HL-60 (cell line): ENCODE measurements at regions not wholly inside any gene's neighbourhood (a gene's known extent, or its start where the extent isn't known, plus 50 kb on each side); places are given as distances from the start of the nearest gene placed in this dataset.

Experiments used
- DNase-seq, 2 experiments: peaks; one replicate each; pipeline ENCODE4 v3.0.0-alpha.2; 2010 to 2020; ENCODE audit warnings: low read depth in 1 of 2, low spot score in 1 of 2
- H3K27ac ChIP-seq: fragments of 250-450 bp; sonication (Bioruptor Pico); replicated peaks from 2 replicates; pipeline ENCODE4 v1.5.1; 2020; ENCODE audit warnings: mild to moderate bottlenecking, moderate library complexity
- H3K27me3 ChIP-seq: fragments of 250-450 bp; sonication (Bioruptor Pico); 2 replicates; pipeline ENCODE4 v1.5.1; 2021; ENCODE audit warnings: mild to moderate bottlenecking, moderate library complexity; ENCODE audit not compliant: insufficient read depth, poor library complexity, severe bottlenecking
- H3K4me3 ChIP-seq: replicated peaks from 2 replicates; pipeline ENCODE4 v1.5.1; 2011; ENCODE audit warnings: mild to moderate bottlenecking, control low read depth, low read length; ENCODE audit not compliant: insufficient read depth
- GABPA ChIP-seq: IDR thresholded peaks from 2 replicates; pipeline ENCODE4 v1.6.1; 2012; ENCODE audit warnings: low read depth
- POLR2AphosphoS5 ChIP-seq: IDR thresholded peaks from 2 replicates; pipeline ENCODE4 v1.6.1; 2012; ENCODE audit warnings: low read depth
- SPI1 ChIP-seq: IDR thresholded peaks from 2 replicates; pipeline ENCODE4 v1.6.1; 2012; ENCODE audit warnings: low read depth, mild to moderate bottlenecking, borderline replicate concordance
- TF ChIP-seq, protein P1 (sequence below): IDR thresholded peaks from one replicate; pipeline ENCODE4 v1.5.1; 2011; ENCODE audit warnings: low read length, control low read depth, inconsistent platforms; ENCODE audit not compliant: insufficient read depth
- TF ChIP-seq, protein P2 (sequence below): IDR thresholded peaks from 2 replicates; pipeline ENCODE4 v1.6.1; 2012; ENCODE audit warnings: low read depth; ENCODE audit not compliant: insufficient replicate concordance

DNA sequence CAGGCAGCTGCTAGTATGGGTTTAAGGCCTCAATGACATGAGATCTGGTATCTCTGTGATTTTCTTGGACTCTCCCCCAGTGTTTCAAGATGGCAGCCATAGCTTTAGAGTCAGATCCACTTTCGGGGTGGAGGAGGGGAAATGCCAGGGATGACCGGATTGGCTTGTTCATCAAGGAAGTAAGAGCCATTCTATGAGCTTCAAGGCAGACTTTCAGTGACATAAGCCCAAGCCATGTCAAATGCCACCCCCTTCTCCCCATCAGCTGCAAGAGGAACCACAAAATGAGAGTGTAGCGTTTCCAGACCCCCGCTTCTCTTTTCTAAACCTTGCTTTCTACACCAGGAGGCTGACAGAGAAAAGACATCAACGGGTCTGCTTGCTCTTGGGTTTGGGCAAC lies 271.8 kb downstream of the PSAT1 start:
- TF ChIP-seq GABPA (no peak), POLR2AphosphoS5 (no peak), SPI1 (no peak)
- TF ChIP-seq, protein P1, sequence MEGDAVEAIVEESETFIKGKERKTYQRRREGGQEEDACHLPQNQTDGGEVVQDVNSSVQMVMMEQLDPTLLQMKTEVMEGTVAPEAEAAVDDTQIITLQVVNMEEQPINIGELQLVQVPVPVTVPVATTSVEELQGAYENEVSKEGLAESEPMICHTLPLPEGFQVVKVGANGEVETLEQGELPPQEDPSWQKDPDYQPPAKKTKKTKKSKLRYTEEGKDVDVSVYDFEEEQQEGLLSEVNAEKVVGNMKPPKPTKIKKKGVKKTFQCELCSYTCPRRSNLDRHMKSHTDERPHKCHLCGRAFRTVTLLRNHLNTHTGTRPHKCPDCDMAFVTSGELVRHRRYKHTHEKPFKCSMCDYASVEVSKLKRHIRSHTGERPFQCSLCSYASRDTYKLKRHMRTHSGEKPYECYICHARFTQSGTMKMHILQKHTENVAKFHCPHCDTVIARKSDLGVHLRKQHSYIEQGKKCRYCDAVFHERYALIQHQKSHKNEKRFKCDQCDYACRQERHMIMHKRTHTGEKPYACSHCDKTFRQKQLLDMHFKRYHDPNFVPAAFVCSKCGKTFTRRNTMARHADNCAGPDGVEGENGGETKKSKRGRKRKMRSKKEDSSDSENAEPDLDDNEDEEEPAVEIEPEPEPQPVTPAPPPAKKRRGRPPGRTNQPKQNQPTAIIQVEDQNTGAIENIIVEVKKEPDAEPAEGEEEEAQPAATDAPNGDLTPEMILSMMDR = no peak
- TF ChIP-seq, protein P2, sequence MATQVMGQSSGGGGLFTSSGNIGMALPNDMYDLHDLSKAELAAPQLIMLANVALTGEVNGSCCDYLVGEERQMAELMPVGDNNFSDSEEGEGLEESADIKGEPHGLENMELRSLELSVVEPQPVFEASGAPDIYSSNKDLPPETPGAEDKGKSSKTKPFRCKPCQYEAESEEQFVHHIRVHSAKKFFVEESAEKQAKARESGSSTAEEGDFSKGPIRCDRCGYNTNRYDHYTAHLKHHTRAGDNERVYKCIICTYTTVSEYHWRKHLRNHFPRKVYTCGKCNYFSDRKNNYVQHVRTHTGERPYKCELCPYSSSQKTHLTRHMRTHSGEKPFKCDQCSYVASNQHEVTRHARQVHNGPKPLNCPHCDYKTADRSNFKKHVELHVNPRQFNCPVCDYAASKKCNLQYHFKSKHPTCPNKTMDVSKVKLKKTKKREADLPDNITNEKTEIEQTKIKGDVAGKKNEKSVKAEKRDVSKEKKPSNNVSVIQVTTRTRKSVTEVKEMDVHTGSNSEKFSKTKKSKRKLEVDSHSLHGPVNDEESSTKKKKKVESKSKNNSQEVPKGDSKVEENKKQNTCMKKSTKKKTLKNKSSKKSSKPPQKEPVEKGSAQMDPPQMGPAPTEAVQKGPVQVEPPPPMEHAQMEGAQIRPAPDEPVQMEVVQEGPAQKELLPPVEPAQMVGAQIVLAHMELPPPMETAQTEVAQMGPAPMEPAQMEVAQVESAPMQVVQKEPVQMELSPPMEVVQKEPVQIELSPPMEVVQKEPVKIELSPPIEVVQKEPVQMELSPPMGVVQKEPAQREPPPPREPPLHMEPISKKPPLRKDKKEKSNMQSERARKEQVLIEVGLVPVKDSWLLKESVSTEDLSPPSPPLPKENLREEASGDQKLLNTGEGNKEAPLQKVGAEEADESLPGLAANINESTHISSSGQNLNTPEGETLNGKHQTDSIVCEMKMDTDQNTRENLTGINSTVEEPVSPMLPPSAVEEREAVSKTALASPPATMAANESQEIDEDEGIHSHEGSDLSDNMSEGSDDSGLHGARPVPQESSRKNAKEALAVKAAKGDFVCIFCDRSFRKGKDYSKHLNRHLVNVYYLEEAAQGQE = no peak
- H3K4me3 ChIP-seq = no peak overlapping the region

GRCh38 chr9:78572266-78572665 lies 275.3 kb downstream of the PSAT1 start:
- no peak overlapping the region for H3K27ac ChIP-seq
- no peak for TF ChIP-seq GABPA
- TF ChIP-seq SPI1 = no peak
- TF ChIP-seq, protein P1 = no peak
- TF ChIP-seq, protein P2 = no peak
- no peak for TF ChIP-seq POLR2AphosphoS5
- no peak for DNase-seq
- no peak overlapping the region for H3K4me3 ChIP-seq
- H3K27me3 ChIP-seq = peaks cover 6% of the 10 kb centered on the region

More for the DNA sequence above, 271.8 kb downstream of the PSAT1 start:
- Histone ChIP-seq H3K27ac (no peak overlapping the region), H3K27me3 (no peaks in the 10 kb centered on the region)
- DNase-seq = no peak

DNA sequence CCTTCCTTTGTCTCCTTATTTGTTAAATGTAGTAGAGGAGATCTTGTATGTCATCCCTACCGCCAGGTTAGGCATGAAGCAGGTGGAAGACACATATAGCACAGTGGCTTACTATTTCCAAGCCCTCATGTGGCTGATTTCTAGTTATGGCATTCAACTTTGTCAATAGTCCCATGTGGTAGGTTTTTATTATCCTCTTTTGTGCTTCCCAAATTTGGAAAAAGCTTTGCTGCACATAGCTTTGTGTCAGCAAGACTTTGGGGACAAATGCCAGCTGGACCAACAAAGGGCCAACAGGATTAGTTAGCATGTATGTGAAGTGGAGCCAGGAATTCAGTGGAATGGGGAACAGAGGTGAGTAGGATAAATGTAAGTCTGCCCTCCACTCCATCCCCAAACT lies 276.3 kb downstream of the PSAT1 start:
- DNase-seq = no peak
- Histone ChIP-seq H3K27me3 (peaks cover 6% of the 10 kb centered on the region), H3K27ac (no peak overlapping the region), H3K4me3 (no peak overlapping the region)
- TF ChIP-seq SPI1 = no peak
- no peak for TF ChIP-seq GABPA
- TF ChIP-seq POLR2AphosphoS5 = no peak
- TF ChIP-seq, protein P2 = no peak
- TF ChIP-seq, protein P1 = no peak
